ENCODE measurements at regions not wholly inside any gene's neighbourhood (a gene's known extent, or its start where the extent isn't known, plus 50 kb on each side); places are given as distances from the start of the nearest gene placed in this dataset.

- no peak for DNase-seq (ENCODE audit: low read depth, low spot score)
- Mint-ChIP-seq H3K27ac (ENCODE audit: unreplicated experiment) (no peak overlapping the region), H3K4me1 (no peaks in the 10 kb centered on the region), H3K27me3 (ENCODE audit: low read depth) (no peaks in the 10 kb centered on the region), H3K4me3 (no peak overlapping the region), H3K9me3 (no peaks in the 10 kb centered on the region), H3K36me3 (ENCODE audit: low read depth) (no peaks in the 10 kb centered on the region)
- no peak for TF ChIP-seq CTCF (conservative IDR thresholded peaks at IDR 0.05)
Observed at GRCh38 chr1:72777918-72778317, 495.6 kb upstream of the NEGR1 start.

- H3K4me3 Mint-ChIP-seq = no peak overlapping the region
- H3K36me3 Mint-ChIP-seq (ENCODE audit: low read depth) = no peaks in the 10 kb centered on the region
- TF ChIP-seq CTCF (conservative IDR thresholded peaks at IDR 0.05) = no peak
- no peak overlapping the region for H3K27ac Mint-ChIP-seq (ENCODE audit: unreplicated experiment)
- peaks cover 4% of the 10 kb centered on the region for H3K9me3 Mint-ChIP-seq
- no peaks in the 10 kb centered on the region for H3K4me1 Mint-ChIP-seq
- no peak for DNase-seq (ENCODE audit: low read depth, low spot score)
- H3K27me3 Mint-ChIP-seq (ENCODE audit: low read depth) = no peaks in the 10 kb centered on the region
Observed at GRCh38 chr1:72763481-72763880, 481.1 kb upstream of the NEGR1 start.

GRCh38 chr1:72759486-72759885 lies 477.1 kb upstream of the NEGR1 start:
- H3K9me3 Mint-ChIP-seq = peaks cover 4% of the 10 kb centered on the region
- H3K27me3 Mint-ChIP-seq (ENCODE audit: low read depth) = no peaks in the 10 kb centered on the region
- no peak for TF ChIP-seq CTCF (conservative IDR thresholded peaks at IDR 0.05)
- H3K4me1 Mint-ChIP-seq = no peaks in the 10 kb centered on the region
- H3K27ac Mint-ChIP-seq (ENCODE audit: unreplicated experiment) = no peak overlapping the region
- H3K4me3 Mint-ChIP-seq = no peak overlapping the region
- H3K36me3 Mint-ChIP-seq (ENCODE audit: low read depth) = no peaks in the 10 kb centered on the region
- DNase-seq (ENCODE audit: low read depth, low spot score) = no peak

GRCh38 chr1:72757843-72758242 lies 475.5 kb upstream of the NEGR1 start:
- Mint-ChIP-seq H3K4me3 (no peak overlapping the region), H3K9me3 (peaks cover 4% of the 10 kb centered on the region), H3K36me3 (ENCODE audit: low read depth) (no peaks in the 10 kb centered on the region), H3K4me1 (no peaks in the 10 kb centered on the region), H3K27me3 (ENCODE audit: low read depth) (no peaks in the 10 kb centered on the region), H3K27ac (ENCODE audit: unreplicated experiment) (no peak overlapping the region)
- no peak for TF ChIP-seq CTCF (conservative IDR thresholded peaks at IDR 0.05)
- DNase-seq (ENCODE audit: low read depth, low spot score) = no peak

- H3K4me1 Mint-ChIP-seq = no peaks in the 10 kb centered on the region
- H3K4me3 Mint-ChIP-seq = no peak overlapping the region
- H3K36me3 Mint-ChIP-seq (ENCODE audit: low read depth) = no peaks in the 10 kb centered on the region
- no peaks in the 10 kb centered on the region for H3K9me3 Mint-ChIP-seq
- no peak for DNase-seq (ENCODE audit: low read depth, low spot score)
- H3K27me3 Mint-ChIP-seq (ENCODE audit: low read depth) = no peaks in the 10 kb centered on the region
- H3K27ac Mint-ChIP-seq (ENCODE audit: unreplicated experiment) = no peak overlapping the region
- TF ChIP-seq CTCF (conservative IDR thresholded peaks at IDR 0.05) = no peak
Observed at GRCh38 chr1:72745413-72745812, 463.1 kb upstream of the NEGR1 start.

- no peaks in the 10 kb centered on the region for H3K36me3 Mint-ChIP-seq (ENCODE audit: low read depth)
- DNase-seq (ENCODE audit: low read depth, low spot score) = no peak
- H3K9me3 Mint-ChIP-seq = no peaks in the 10 kb centered on the region
- H3K27ac Mint-ChIP-seq (ENCODE audit: unreplicated experiment) = no peak overlapping the region
- no peak overlapping the region for H3K4me3 Mint-ChIP-seq
- H3K27me3 Mint-ChIP-seq (ENCODE audit: low read depth) = no peaks in the 10 kb centered on the region
- no peak for TF ChIP-seq CTCF (conservative IDR thresholded peaks at IDR 0.05)
- no peaks in the 10 kb centered on the region for H3K4me1 Mint-ChIP-seq
Observed at GRCh38 chr1:72734415-72734814, 452.1 kb upstream of the NEGR1 start.

All from neural crest cell (in vitro differentiated cells).